ENCODE measurements at regions not wholly inside any gene's neighbourhood (a gene's known extent, or its start where the extent isn't known, plus 50 kb on each side); places are given as distances from the start of the nearest gene placed in this dataset.
"Not testable (repeated sequence)": the region's sequence is repeated elsewhere in the genome, so short reads cannot be mapped to it uniquely, and the experiment has no call there.

DNA sequence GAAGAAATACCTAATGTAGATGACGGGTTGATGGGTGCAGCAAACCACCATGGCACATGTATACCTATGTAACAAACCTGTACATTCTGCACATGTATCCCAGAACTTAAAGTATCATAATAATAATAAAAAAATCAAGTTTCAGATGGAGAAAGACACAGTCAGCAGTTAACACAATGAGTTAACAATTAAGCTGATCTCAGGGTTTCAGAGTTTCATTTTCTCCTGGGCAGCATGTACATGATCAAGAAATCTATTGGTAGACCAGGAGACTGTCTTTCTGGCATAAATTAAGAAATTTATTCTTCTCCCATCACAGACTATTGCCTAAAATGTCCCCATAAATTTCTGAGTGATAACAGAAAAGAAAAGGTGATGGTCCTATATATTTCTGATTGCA is 155.3 kb downstream of the RAD51AP2 start:
- no peak for DNase-seq

DNA sequence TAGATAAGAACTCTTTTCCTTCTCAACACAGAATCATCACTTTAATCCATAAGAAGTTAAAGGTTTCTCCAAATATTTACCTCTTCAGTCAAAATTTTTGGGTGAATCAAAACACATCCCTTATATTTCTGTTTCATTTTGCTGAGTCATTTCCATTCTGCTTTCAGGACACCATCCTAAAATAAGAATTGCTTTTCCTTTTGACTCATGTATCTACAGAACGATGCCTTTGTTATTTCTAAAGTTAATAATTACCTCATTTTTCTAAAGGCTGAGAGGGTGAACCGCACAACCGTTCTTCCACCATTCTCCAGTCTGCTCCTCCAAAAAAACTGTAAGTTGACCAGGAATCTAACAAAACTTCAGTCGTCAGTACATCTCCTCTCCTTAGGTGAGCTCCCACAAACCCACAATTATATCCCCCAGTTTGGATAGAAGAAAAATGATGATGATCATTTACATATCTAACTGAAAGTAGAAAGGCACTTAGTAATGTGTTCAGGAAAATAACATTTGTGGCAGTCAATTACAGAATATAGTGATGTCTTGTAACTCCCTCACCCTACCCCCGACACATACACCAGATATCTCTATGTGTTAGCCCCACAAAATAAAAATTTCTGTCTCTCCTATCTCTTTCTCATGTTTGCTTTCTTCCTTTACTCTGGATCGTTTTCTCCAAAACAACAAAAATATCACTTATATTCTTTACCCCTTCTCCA is 162.5 kb downstream of the RAD51AP2 start:
- DNase-seq: no peak

DNA sequence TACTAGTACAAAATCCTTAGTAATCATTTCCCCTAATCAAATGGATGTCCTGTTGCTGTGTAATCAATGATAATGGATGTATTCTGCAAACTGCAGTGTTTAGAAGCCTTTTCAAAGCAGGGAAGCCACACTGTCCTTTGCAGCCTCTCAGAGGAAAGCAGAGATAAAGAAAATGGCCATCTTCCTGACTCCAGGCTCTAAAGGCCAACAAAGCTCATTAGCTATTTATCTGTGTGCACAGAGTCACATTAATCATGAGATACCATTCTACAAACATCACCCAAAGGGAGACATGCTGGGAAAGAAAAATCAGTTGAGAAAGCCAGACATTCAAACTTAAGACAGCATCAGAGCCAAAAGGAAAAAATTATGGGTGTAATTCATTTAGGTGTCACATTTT is 165.0 kb downstream of the RAD51AP2 start:
- no peak for DNase-seq

DNA sequence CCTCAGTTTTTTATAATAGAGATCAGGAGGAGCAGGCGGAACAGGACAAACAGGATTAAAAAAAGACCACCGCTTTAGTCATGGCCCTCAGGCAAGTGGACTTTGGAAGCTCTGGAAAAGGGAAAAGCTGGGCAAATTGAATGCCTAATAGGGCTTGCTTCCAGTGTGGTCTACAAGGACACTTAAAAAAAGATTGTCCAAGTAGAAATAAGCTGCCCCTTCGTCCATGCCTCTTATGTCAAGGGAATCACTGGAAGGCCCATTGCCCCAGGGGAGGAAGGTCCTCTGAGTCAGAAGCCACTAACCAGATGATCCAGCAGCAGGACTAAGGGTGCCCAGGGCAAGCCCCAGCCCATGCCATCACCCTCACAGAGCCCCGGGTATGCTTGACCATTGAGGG is 175.5 kb downstream of the RAD51AP2 start:
- DNase-seq: not testable (repeated sequence)

DNA sequence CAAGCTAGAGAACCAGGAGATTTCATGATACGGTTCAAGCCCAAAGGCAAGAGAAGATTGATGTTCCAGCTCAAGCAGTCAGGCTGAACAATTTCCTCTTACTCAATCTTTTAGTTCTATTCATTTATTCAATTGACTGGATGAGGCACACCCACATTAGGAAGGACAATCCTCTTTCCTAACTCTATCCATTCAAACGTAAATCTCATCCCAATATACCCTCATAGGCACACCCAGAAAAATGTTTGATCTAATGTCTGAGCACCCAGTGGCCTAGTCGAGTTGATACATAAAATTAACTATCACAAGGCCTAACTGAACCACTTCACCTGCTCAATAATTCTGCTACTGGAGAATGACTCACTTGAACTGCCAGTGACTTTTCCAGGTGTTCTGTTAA is 180.7 kb downstream of the RAD51AP2 start:
- no peak for DNase-seq

DNA sequence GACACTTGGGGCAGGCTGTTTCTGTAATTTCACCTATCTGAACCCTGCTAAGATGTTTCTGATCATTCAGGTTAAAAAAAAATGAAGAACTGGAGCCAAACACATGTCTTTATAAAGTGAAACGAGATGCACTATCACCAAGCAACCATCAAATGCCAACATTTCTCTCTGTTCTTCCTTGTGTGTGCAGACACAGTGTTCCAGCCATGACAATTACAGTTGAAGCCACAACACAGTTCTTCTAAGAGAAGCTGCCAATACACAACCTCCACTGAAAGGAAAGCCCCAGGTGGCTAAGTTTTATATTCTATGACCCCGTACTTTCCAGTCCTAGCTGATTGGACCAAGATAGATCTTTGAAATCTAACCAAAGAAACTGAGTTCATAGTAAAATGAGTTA is 181.8 kb downstream of the RAD51AP2 start:
- DNase-seq: no peak

DNA sequence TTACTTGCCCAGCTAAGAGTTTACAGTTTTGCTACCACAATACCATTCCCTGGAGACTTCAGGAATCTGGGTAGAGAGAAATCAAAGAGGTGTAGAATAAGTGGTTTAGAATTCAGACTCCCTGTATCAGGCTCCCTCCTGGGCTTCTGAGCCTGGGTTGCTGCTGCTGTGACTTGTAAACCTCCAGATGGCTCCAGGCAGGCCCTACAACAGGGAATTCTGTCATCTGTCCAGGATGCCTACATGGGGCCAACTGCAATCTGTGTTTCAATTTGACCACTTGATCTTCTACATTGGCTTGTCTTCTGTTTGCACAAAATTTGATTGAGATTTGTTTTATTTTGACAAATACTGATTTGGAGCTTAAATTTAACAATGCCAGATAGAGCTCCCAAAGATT is 183.9 kb downstream of the RAD51AP2 start:
- DNase-seq: no peak

DNA sequence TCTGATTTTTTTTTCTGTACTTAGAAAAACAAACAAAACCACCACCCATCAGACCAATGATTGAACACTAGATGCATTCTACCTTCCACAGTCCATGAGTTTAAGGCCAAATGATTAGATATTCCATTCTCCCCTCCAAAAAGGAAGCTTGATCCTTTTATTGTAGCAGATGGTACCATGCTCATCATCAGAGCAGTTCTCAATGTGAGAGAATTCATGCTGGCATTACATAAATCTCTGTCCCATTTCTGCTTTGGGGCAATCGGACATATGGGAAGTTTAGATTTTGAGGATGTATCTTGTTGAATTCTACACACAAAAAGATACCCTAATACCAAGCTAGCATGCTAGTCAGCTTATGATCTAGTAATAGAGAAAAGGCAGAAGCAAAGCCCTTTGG is 186.6 kb downstream of the RAD51AP2 start:
- no peak for DNase-seq

DNA sequence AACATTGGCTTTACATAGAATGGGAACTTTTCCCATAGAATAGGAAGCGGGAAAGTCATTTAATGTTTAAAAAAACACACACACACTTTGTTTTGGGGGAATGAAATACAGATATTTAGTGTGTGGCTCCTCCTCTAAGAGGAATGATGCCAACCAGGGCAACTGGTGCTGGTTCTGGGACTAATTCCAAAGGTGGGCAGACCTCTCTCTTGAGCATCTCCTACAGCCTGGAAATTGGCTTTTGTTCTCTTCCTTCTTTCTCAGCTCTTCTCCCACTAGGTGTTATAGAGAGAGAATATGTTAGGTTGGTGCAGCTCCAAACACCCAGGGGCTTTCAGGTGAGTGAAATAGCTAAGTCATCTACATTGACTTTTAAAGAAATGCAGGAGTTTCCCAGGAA is 190.1 kb downstream of the RAD51AP2 start:
- DNase-seq: no peak

DNA sequence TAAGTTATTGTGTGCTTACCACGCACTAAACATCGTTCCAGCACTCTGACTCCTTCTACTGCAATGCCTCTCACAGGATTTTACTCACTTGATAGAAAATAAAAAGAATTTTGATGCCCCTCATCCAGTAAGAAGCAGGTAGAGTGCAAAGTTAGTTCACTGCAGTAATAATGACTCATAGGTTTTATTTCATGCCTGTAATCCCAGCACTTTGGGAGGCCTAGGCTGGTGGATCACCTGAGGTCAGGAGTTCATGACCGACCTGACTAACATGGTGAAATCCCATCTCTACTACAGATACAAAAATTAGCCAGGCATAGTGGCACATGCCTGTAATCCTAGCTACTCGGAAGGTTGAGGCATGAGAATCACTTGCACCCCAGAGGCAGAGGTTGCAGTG is 190.6 kb downstream of the RAD51AP2 start:
- no peak for DNase-seq

DNA sequence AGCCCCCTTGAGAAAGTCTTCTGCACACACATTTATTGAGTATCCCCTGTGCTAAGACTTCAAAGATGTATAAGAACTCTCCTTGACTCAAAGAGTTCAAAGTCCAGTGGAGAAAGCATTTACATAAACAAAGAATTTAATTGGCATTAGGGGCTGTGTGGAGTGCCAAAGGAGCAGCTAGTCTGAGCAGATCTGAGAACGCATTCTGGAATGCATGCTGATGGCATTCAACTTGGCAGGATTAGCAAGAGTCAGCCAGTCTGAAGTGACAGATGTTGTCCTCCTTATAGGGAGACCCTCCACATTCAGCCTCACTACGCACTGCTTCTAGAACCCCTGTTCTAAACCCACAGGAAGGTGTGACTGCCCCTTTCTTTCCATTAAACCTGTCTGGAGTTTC is 191.5 kb downstream of the RAD51AP2 start:
- no peak for DNase-seq

DNA sequence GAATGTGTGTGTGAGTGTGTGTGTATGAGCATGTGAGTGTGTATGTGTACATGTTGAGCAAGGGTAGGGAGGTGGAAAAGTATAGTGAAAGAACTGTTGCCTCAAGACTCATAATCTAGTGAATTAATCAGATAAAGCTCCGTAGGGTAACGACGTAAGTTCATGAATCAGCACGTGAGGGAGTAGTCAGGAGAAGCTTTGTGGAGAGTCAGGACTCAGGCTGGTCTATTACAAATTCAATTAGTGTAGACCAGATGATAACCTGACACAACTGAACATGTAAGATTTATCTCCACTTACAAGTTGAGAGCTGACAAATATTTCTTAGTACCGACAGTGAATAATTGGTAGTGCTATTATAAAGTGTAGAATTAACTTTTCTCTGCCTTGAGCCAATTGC is 194.5 kb downstream of the RAD51AP2 start:
- DNase-seq: no peak

DNA sequence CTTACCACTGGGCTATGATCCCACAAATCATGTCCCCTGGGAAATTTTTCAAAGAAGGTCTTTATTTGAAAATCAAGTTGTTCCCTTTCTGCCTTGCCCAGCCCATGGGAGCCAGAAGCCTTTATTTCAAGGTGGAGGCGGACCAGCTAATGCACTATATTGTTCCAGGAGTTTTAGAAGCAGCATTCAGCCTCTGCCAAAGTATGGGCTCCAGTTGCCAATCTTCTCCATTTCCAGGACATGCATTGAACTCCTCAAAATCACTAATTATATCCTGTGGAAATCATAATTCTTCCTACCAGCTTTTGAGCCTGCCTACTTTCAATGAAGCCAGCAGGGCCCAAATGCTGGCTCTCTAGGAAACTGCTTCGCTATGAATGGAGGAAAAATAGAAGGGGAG is 195.8 kb downstream of the RAD51AP2 start:
- no peak for DNase-seq

DNA sequence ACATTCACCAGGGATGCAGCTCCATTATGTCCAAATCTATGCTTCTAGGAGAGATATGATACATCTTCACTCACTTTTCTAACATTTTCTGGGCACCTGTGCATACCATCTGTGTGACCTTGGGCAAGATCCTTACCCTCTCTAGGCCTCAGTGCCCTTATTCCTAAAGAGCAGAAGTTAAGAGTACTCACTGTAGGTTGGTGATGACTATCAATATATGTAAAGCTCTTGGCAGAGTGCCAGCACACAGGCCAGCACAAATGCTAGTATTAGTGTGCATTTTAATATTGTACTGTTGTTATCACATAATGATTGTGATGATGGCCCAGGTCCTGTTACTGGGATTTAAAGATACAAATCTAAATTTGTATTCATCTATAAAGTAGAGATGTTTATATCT is 199.2 kb downstream of the RAD51AP2 start:
- no peak for DNase-seq

DNA sequence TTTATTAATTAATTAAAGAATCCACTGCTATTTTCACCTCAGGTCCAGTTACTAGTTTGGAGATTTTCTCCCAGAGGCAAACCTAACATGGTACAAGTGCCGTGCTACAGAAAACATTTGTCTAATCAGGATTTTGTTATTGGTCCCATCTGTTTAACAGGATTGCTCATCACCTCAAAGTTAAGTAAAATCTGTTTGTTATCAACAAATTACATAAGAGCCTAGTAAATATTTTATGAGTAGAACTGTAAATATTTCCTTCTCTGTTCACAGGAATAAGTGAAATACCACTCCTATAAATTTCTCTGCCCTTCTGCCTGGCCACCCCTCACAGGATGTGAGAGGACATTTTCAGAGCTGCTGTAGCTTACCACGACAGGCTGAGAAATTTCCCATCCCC is 200.2 kb downstream of the RAD51AP2 start:
- no peak for DNase-seq

DNA sequence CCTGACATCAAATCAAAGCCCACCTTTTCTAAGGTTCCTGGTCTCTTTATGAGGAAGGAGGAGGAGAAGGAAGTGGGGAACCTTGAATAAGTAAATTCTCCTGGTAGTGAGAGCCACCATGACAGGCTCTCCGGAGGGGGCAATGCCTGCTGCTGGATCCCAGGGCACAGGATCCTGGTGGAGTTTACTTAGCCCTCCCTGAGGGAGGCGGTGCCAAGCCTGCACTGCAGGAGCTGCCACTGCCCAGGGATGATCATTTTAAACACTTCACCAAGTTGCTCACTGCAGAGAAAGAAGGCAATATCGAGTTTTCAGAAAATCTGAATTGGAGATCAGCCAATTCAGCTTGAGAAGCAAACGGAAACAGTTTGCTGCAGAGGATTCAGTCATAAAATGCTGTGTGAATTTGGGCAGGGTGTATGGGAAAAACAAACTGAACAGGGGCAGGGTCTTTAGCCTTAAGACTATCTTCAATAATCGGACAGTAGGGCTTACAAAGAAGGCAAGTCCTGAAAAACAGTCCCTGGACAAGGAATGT is 200.7 kb downstream of the RAD51AP2 start:
- DNase-seq: no peak

DNA sequence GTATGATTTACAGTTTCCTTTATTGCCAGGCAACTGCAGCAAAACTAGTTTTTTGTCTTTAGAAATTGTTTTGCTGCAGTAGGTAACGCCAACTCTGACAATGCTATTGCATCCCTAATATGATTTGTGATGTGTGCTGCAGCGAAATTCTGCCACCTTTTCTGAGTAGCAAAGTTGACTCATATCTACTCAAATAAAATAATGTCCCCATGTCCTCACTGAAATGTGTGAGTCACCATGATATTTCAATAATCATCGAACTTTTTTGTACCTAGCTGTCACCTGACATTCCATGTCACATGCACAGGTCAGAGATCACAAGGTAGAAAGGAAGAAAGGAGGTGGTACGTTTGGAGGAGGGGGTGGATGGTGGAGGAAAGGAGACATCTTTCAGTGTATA is 205.0 kb downstream of the RAD51AP2 start:
- no peak for DNase-seq

DNA sequence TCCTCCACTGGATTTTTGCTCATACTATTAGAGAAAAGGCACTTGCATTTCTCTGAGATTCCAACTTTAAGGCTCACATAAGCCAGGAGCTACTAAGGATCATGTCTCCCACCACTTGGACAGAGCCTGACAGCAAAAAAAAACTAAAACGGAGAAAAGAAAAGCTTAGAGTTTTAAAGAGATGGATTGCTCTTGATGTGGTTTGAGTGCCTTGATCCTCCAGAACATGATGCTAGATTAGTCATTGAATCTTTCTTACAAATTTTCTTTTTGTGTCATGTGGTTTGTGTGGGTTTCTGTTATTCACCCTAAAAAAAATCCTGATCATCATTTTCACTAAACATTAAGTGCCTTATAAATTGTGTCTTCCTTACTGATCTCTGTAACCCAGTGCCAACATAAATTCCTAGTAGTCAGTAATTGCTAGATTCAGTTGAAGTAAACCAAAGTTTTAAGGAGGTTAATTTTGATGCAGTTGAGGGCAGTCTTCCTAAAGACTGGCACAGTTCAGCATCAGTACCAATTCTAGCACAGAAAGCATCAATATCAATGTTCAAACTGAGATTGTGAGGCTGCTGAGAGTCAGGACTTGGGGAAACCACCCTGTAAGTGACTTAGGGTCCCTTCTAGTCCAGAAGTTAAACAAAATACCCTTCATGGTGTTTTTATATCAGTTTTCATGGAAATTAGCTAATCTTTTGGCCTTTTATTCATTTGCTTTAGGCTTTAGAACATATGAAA is 206.3 kb downstream of the RAD51AP2 start:
- DNase-seq: no peak

DNA sequence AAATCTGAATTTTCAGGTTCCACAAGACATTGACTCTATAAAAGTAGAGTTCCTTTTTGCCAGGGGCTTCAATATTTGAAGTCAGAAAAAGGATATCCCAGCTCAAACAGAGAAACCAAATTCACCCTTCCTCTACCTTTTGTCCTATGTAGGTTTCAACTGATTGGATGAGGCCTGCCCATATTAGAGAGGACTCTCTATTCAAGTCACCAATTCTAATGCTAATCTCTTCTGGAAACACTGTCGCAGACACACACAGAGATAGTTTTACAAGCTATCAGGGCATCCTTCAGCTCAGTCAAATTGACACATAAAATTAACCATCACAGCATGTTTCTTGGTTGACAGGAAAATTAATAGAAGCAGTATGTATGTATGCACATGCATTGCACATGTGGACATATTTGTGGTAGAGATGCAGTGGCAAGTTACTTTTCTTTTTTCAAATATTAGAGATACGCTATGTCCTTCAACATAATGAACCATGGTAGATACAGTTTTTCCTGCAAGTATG is 207.1 kb downstream of the RAD51AP2 start:
- DNase-seq: no peak

DNA sequence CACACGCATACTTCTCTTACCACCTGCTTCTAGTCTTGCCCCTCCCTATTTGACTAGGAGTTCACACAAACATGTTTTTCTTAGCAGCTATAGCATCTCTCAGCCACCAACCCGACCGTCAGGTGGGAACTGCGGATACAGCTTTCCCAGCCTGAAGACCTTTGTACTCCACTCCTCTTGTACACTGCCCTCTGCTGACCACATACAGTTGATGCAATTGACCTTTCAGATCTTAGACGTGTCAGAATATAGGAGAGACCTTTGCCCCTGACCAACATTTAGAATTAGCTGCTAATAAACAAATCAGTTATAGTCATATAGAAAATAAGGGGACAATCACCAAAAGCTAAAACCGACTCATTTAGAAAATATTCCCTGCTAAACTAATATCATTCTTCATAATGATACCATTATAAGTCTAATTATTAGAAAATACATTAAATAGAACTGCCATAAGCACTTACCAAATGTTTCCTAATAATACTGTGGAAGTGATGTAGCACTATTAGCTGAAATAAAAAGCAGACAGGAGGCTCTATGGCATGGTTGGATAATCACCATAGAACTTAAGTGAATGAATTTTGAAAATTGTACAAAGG is 208.4 kb downstream of the RAD51AP2 start:
- DNase-seq: no peak

DNA sequence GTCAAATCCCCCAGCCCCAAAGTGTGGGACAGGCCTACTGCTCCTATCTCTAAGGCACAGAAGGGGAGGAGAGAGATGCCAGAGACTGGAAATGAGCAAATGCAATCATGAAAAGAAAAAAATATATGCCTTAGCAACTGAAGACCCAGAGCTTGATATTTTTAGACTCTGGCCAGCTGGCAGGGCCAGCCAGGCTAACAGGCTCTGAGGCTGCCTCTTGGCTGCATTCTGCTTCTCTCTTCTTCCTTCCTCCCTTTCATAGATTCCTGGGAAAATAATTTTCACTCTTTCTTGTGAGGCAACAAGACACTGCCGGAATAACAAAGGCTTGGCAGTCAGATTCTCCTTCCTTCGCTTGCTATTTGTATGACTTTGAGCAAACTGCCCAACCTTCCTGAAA is 209.1 kb downstream of the RAD51AP2 start:
- no peak for DNase-seq

DNA sequence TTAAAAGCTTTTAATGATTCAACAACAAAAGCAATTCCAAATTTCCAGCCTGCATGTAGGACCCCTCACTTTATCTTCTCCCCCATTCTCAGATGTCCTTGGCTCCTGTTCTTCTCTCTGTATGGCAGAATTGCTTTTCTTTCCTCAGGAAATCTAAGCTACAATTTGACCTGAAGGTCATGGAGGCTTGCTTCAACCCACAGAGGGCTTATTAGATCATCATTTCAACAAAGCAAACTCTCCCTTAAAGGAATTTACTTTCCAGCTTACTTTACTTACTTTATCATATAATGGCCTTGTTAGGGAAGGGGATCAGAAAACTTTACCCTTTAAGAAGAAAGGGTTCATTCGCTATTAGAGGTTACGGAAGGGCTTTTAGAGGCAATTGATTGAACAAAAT is 211.5 kb downstream of the RAD51AP2 start:
- DNase-seq: no peak

DNA sequence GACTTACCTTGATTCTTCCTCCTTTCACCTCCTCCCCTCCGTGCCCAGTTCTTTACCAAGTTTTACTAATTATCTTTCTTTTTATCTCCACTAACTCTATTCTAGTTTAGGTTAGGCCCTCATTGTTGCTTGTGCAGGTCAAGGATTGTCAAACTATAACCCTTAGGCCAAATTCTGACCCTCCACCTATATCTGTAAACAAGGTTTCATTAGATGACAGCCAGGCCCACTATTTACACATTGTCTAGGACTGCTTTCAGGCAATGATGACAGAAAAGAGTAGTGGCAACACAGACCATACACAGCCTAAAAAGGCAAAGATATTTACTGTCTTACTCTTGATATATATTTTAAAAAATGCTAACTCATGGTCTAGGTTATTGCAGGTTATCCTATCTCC is 212.0 kb downstream of the RAD51AP2 start:
- DNase-seq: no peak

DNA sequence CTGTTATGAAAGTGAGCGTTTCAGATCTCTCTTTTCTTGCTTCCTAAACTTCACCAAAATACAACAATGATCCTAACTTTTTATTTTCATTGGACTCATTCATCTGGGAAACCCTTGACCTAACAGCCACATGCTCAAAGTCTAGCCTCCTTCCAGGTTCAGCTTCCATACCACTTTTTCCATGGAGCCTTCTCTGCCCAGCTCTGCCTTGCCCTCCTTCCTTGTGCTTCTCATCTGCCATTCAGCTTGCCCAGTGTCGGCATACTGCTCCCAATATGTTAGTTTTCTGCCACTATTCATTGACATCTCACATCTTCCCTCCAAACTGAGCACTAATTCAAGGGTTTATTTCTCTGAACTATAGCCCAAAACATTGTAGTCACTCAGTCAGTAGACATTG is 214.7 kb downstream of the RAD51AP2 start:
- DNase-seq: no peak
